K562 (cell line): ENCODE measurements at regions not wholly inside any gene's neighbourhood (a gene's known extent, or its start where the extent isn't known, plus 50 kb on each side); places are given as distances from the start of the nearest gene placed in this dataset.

Experiments used
- ATAC-seq: fragments of 200-7000 bp; cut with Tn5 transposase; 3 replicates; pipeline ENCODE4 v1.9.1; 2020; ENCODE audit warnings: moderate library complexity
- BruUV-seq: library from RNA; stranded (reverse); fragments of 400-500 nt; replicated peaks from 2 replicates; lab custom pipeline; 2021; lab: Mats Ljungman, UMichigan
- CTCF ChIA-PET: fragments of 300-600 bp; formaldehyde crosslinking; extraction: SDS; loops from one replicate; lab custom pipeline; 2021; ENCODE audit warnings: low intra/inter-chr PET ratio; lab: Yijun Ruan, JAX
- POLR2A ChIA-PET: fragments of 300-600, 350-650 bp; sonication (Branson Sonifier 250); formaldehyde crosslinking; extraction: SDS; loops from one replicate; lab custom pipeline; 2021; ENCODE audit warnings: antibody characterized with exemption, inconsistent platforms; lab: Yijun Ruan, JAX
- DNase-seq, 4 experiments: peaks; one replicate each; pipeline versions ENCODE4 v3.0.0 to v3.0.0-alpha.2; 2011 to 2018; ENCODE audit warnings: low spot score in 3 of 4, mixed read lengths in 3 of 4; ENCODE audit errors: extremely low read depth in 1 of 4
- FAIRE-seq: peaks from 2 replicates; lab custom pipeline; 2011; peaks lifted over from hg19 to GRCh38; lab: Jason Lieb, UNC
- H2AFZ ChIP-seq: 2 replicates; pipeline ENCODE4 v1.6.0; 2011; ENCODE audit warnings: low read depth, low read length, control low read depth, inconsistent platforms
- H3K27ac ChIP-seq: fragments of 200-600 bp; 3 replicates; pipeline ENCODE4 v1.8.0; 2011; ENCODE audit warnings: low read depth, mild to moderate bottlenecking, control low read depth, inconsistent platforms, low read length, moderate library complexity, mixed read lengths; ENCODE audit errors: extremely low read depth
- H3K27me3 ChIP-seq, 2 experiments: fragments of 300-600 bp in 1 of 2; 2 replicates in 1 of 2; 3 replicates in 1 of 2; pipeline versions ENCODE4 v1.6.0 to v1.8.0; 2011; ENCODE audit warnings: inconsistent platforms in 2 of 2, low read length in 2 of 2, mild to moderate bottlenecking in 1 of 2, mixed read lengths in 1 of 2, moderate library complexity in 1 of 2; ENCODE audit not compliant: control insufficient read depth in 2 of 2, insufficient read depth in 2 of 2
- H3K36me3 ChIP-seq: fragments of 300-600 bp; 3 replicates; pipeline ENCODE4 v1.8.0; 2011; ENCODE audit warnings: mild to moderate bottlenecking, low read length, inconsistent platforms; ENCODE audit not compliant: control insufficient read depth, insufficient read depth
- H3K4me1 ChIP-seq, 2 experiments: fragments of 200-600 bp in 1 of 2; replicated peaks in 1 of 2; 2 replicates in 1 of 2; 3 replicates in 1 of 2; pipeline versions ENCODE4 v1.5.1 to v1.8.0; 2011; ENCODE audit warnings: inconsistent platforms in 2 of 2, low read length in 2 of 2, mild to moderate bottlenecking in 1 of 2, mixed read lengths in 1 of 2, moderate library complexity in 1 of 2; ENCODE audit not compliant: control insufficient read depth in 2 of 2, insufficient read depth in 2 of 2
- H3K4me2 ChIP-seq: 2 replicates; pipeline ENCODE4 v1.6.1; 2011; ENCODE audit warnings: low read length, control low read depth, inconsistent platforms, mixed read lengths; ENCODE audit not compliant: insufficient read depth
- H3K4me3 ChIP-seq: fragments of 200-600 bp; sonication (generic), shearing (Covaris generic); 2 replicates; pipeline ENCODE4 v1.5.1; 2016; ENCODE audit warnings: control low read depth, inconsistent platforms
- H3K79me2 ChIP-seq: fragments of 200-600 bp; 3 replicates; pipeline ENCODE4 v1.8.0; 2011; ENCODE audit warnings: low read length, inconsistent platforms; ENCODE audit not compliant: control insufficient read depth, insufficient read depth
- H3K9ac ChIP-seq, 2 experiments: 2 replicates each; pipeline versions ENCODE4 v1.6.0 to v1.6.1; 2011; ENCODE audit warnings: low read depth in 2 of 2, low read length in 2 of 2, control low read depth in 1 of 2, inconsistent platforms in 1 of 2, mild to moderate bottlenecking in 1 of 2, mixed read lengths in 1 of 2; ENCODE audit not compliant: insufficient read depth in 1 of 2
- H3K9me1 ChIP-seq: one replicate; pipeline ENCODE4 v1.6.0; 2011; ENCODE audit warnings: inconsistent platforms, mild to moderate bottlenecking, low read length, moderate library complexity; ENCODE audit not compliant: control insufficient read depth, insufficient read depth
- H3K9me3 ChIP-seq: replicated peaks from 2 replicates; pipeline ENCODE4 v1.5.1; 2011; ENCODE audit warnings: low read depth, low read length, inconsistent platforms; ENCODE audit not compliant: control insufficient read depth, insufficient read depth
- H4K20me1 ChIP-seq: replicated peaks from 2 replicates; pipeline ENCODE4 v1.6.1; 2011; ENCODE audit warnings: low read length, inconsistent platforms, mixed read lengths; ENCODE audit not compliant: control insufficient read depth, insufficient read depth
- TFE3 ChIP-seq: fragments of 450-650 bp; formaldehyde crosslinking; IDR thresholded peaks from 2 replicates; pipeline ENCODE4 v1.4.0; 2020; ENCODE audit warnings: mild to moderate bottlenecking, mixed read lengths
- ZNF311 ChIP-seq: fragments of 250-450 bp; sonication (Bioruptor Pico); IDR thresholded peaks from 2 replicates; pipeline ENCODE4 v1.4.0; 2020; ENCODE audit warnings: mild to moderate bottlenecking, moderate library complexity
- WGBS: fragments of 100-300 bp; shearing (Covaris generic); methylation state at CpG from one replicate; pipeline ENCODE4 v1.1.6; 2016; ENCODE audit warnings: low coverage, mixed read lengths; ENCODE audit not compliant: insufficient coverage; ENCODE audit errors: missing lambda C conversion rate; 5-methylcytosine and 5-hydroxymethylcytosine counted together
- in situ Hi-C: fragments of 300-500 bp; cut with MboI; formaldehyde crosslinking; loops from 4 replicates; pipeline ENCODE4 v1.15.0; 2018; ENCODE audit warnings: inconsistent platforms, mixed read lengths
- intact Hi-C: fragments of 100-400 bp; cut with micrococcal nuclease; formaldehyde crosslinking; loops from 2 replicates; pipeline ENCODE4 v1.14.2; 2022
- TF ChIP-seq, protein P1 (sequence below): sonication (generic); formaldehyde crosslinking; IDR thresholded peaks from 2 replicates; pipeline ENCODE4 v1.8.0; 2023; ENCODE audit warnings: mild to moderate bottlenecking, missing genetic modification reagents
- TF ChIP-seq, protein P2 (sequence below): fragments of 450-650 bp; IDR thresholded peaks from 2 replicates; pipeline ENCODE4 v1.6.1; 2016; ENCODE audit warnings: borderline replicate concordance

GRCh38 chr13:65085977-65086376 is 2144.2 kb downstream of the PCDH9 start (continued):
- TF ChIP-seq, protein P1, sequence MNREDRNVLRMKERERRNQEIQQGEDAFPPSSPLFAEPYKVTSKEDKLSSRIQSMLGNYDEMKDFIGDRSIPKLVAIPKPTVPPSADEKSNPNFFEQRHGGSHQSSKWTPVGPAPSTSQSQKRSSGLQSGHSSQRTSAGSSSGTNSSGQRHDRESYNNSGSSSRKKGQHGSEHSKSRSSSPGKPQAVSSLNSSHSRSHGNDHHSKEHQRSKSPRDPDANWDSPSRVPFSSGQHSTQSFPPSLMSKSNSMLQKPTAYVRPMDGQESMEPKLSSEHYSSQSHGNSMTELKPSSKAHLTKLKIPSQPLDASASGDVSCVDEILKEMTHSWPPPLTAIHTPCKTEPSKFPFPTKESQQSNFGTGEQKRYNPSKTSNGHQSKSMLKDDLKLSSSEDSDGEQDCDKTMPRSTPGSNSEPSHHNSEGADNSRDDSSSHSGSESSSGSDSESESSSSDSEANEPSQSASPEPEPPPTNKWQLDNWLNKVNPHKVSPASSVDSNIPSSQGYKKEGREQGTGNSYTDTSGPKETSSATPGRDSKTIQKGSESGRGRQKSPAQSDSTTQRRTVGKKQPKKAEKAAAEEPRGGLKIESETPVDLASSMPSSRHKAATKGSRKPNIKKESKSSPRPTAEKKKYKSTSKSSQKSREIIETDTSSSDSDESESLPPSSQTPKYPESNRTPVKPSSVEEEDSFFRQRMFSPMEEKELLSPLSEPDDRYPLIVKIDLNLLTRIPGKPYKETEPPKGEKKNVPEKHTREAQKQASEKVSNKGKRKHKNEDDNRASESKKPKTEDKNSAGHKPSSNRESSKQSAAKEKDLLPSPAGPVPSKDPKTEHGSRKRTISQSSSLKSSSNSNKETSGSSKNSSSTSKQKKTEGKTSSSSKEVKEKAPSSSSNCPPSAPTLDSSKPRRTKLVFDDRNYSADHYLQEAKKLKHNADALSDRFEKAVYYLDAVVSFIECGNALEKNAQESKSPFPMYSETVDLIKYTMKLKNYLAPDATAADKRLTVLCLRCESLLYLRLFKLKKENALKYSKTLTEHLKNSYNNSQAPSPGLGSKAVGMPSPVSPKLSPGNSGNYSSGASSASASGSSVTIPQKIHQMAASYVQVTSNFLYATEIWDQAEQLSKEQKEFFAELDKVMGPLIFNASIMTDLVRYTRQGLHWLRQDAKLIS (CRISPR knock-in tag): no peak
- TF ChIP-seq ZNF311: no peak

DNA sequence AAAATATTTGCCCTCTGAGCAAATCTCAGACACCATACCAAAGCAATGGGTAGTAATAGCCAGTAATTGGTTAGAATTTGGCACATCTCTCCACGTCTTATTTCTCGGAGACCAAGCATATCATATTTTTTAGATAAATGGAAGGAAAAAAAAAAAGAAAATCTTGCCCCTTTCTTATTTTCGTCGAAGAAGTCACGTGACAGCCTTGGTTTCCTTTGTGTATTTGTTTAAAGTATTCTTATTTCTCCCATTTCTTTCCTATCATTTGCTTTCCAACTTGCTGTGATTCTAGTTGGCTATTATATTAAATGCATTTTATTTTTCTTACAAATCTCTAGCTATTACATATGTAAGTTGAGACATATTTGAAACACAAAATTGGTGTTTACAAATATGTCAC is 2155.9 kb downstream of the PCDH9 start:
- in situ Hi-C loops (no loop called here), intact Hi-C loops (no loop called here)
- no peaks in the 10 kb centered on the region for H3K9me3 ChIP-seq
- H3K27ac ChIP-seq: no peak overlapping the region
- peak; percentile 42 for TF ChIP-seq TFE3
- TF ChIP-seq, protein P2, sequence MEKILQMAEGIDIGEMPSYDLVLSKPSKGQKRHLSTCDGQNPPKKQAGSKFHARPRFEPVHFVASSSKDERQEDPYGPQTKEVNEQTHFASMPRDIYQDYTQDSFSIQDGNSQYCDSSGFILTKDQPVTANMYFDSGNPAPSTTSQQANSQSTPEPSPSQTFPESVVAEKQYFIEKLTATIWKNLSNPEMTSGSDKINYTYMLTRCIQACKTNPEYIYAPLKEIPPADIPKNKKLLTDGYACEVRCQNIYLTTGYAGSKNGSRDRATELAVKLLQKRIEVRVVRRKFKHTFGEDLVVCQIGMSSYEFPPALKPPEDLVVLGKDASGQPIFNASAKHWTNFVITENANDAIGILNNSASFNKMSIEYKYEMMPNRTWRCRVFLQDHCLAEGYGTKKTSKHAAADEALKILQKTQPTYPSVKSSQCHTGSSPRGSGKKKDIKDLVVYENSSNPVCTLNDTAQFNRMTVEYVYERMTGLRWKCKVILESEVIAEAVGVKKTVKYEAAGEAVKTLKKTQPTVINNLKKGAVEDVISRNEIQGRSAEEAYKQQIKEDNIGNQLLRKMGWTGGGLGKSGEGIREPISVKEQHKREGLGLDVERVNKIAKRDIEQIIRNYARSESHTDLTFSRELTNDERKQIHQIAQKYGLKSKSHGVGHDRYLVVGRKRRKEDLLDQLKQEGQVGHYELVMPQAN: no peak
- no peak overlapping the region for H3K9ac ChIP-seq
- no peak overlapping the region for H3K4me2 ChIP-seq
- CTCF ChIA-PET: no interaction called here
- BruUV-seq: no TSS peak
- 0% methylated on average over 5 of the region's 5 CpGs for WGBS
- no peaks in the 10 kb centered on the region for H4K20me1 ChIP-seq
- no peaks in the 10 kb centered on the region for H3K4me1 ChIP-seq
- H3K4me3 ChIP-seq: no peak overlapping the region
- no peak for ATAC-seq
- no peaks in the 10 kb centered on the region for H3K79me2 ChIP-seq
- POLR2A ChIA-PET: no interaction called here
- H3K36me3 ChIP-seq: no peaks in the 10 kb centered on the region
- H2AFZ ChIP-seq: no peak overlapping the region
- FAIRE-seq: no peak
- no peaks in the 10 kb centered on the region for H3K27me3 ChIP-seq
- no peaks in the 10 kb centered on the region for H3K9me1 ChIP-seq
- DNase-seq: no peak
